Fibroblast of lung (primary cell): ENCODE measurements at regions not wholly inside any gene's neighbourhood (a gene's known extent, or its start where the extent isn't known, plus 50 kb on each side); places are given as distances from the start of the nearest gene placed in this dataset.

Source experiments
- DNase-seq, 2 donors: peaks; one replicate each; pipeline versions ENCODE4 v3.0.0 to v3.0.0-alpha.2; 2010; ENCODE audit warnings: low read depth in 2 of 2
- H2AFZ ChIP-seq: 2 replicates; pipeline ENCODE4 v1.5.1; 2012; ENCODE audit warnings: low read length, control low read depth, inconsistent platforms
- H3K27ac ChIP-seq: 2 replicates; pipeline ENCODE4 v1.5.1; 2011; ENCODE audit warnings: low read length, control low read depth; ENCODE audit not compliant: insufficient read depth
- H3K27me3 ChIP-seq: 2 replicates; pipeline ENCODE4 v1.5.1; 2011; ENCODE audit warnings: mild to moderate bottlenecking, low read length; ENCODE audit not compliant: control insufficient read depth, insufficient read depth
- H3K36me3 ChIP-seq: 2 replicates; pipeline ENCODE4 v1.5.1; 2011; ENCODE audit warnings: low read length; ENCODE audit not compliant: control insufficient read depth, insufficient read depth
- H3K4me1 ChIP-seq: 2 replicates; pipeline ENCODE4 v1.5.1; 2011; ENCODE audit warnings: low read length; ENCODE audit not compliant: control insufficient read depth, insufficient read depth; ENCODE audit errors: extremely low read depth
- H3K4me2 ChIP-seq: 2 replicates; pipeline ENCODE4 v1.5.1; 2011; ENCODE audit warnings: low read length, control low read depth; ENCODE audit not compliant: insufficient read depth; ENCODE audit errors: extremely low read depth
- H3K4me3 ChIP-seq, 4 experiments: fragments of 200-600 bp in 1 of 4; sonication (generic) in 1 of 4; replicated peaks in 1 of 4; 2 replicates each; pipeline ENCODE4 v1.5.1; 2011 to 2016; ENCODE audit warnings: low read length in 4 of 4, low read depth in 3 of 4, mild to moderate bottlenecking in 3 of 4, control low read depth in 2 of 4, inconsistent platforms in 1 of 4, mixed read lengths in 1 of 4; ENCODE audit not compliant: insufficient read depth in 1 of 4; ENCODE audit errors: control extremely low read depth in 1 of 4
- H3K79me2 ChIP-seq: 2 replicates; pipeline ENCODE4 v1.5.1; 2012; ENCODE audit warnings: mild to moderate bottlenecking, low read length, inconsistent platforms; ENCODE audit not compliant: control insufficient read depth, insufficient read depth
- H3K9ac ChIP-seq: 2 replicates; pipeline ENCODE4 v1.5.1; 2011; ENCODE audit warnings: mild to moderate bottlenecking, low read length, control low read depth; ENCODE audit not compliant: insufficient read depth
- H3K9me3 ChIP-seq: 2 replicates; pipeline ENCODE4 v1.5.1; 2012; ENCODE audit warnings: low read depth, low read length; ENCODE audit not compliant: control insufficient read depth, insufficient read depth
- H4K20me1 ChIP-seq: 2 replicates; pipeline ENCODE4 v1.5.1; 2011; ENCODE audit warnings: low read length; ENCODE audit not compliant: control insufficient read depth, insufficient read depth; ENCODE audit errors: extremely low read depth
- EZH2 ChIP-seq: IDR thresholded peaks from 2 replicates; pipeline ENCODE4 v1.5.1; 2012; ENCODE audit warnings: low read length, control low read depth, mild to moderate bottlenecking; ENCODE audit errors: missing control alignments
- TF ChIP-seq, protein P1 (sequence below), 2 donors: IDR thresholded peaks in 1 of 2; conservative IDR thresholded peaks in 1 of 2; 1 replicate in 1 of 2; 2 replicates in 1 of 2; pipeline ENCODE4 v1.5.1; 2011 to 2012; ENCODE audit warnings: low read length in 2 of 2, control low read depth in 1 of 2, inconsistent platforms in 1 of 2, low read depth in 1 of 2, mild to moderate bottlenecking in 1 of 2

DNA sequence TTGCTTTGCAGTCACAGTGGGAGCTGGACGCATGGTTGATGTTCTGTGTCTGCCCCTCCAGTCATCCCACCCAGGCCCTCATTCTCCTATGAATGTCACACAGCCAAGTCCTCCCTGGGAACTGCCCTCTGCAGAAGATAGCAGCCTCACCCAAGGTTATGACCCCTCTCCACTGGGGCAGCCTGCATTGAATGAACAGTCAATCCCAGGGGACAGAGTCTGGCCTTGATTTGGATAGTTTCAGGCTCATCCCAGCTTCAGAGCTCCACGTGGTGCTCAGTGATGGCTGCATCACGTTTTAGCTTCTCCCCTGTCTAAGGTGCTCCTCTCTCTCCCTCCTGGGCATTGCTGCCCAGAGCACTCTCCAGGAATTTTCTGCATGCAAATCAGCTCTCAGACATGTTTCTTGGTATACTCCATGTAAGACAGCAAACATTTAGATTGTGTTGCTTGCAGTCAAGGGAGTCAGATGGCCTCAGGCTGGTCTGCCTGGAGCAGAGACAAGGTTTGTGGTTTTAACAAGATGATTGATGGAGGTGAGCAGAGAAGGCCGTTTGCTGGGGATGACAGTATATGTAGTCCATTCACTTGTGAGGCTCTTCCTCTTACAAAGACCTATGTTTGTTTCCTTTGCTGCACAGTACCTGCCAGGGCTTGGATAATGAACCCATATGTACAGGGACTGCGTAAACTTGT, 56.1 kb upstream of the MSX1 start:
- no peak overlapping the region for H3K4me3 ChIP-seq
- DNase-seq, result peak in 1 of 2 donors; percentile 12
- H2AFZ ChIP-seq, result no peak overlapping the region
- no peaks in the 10 kb centered on the region for H3K79me2 ChIP-seq
- TF ChIP-seq, protein P1, sequence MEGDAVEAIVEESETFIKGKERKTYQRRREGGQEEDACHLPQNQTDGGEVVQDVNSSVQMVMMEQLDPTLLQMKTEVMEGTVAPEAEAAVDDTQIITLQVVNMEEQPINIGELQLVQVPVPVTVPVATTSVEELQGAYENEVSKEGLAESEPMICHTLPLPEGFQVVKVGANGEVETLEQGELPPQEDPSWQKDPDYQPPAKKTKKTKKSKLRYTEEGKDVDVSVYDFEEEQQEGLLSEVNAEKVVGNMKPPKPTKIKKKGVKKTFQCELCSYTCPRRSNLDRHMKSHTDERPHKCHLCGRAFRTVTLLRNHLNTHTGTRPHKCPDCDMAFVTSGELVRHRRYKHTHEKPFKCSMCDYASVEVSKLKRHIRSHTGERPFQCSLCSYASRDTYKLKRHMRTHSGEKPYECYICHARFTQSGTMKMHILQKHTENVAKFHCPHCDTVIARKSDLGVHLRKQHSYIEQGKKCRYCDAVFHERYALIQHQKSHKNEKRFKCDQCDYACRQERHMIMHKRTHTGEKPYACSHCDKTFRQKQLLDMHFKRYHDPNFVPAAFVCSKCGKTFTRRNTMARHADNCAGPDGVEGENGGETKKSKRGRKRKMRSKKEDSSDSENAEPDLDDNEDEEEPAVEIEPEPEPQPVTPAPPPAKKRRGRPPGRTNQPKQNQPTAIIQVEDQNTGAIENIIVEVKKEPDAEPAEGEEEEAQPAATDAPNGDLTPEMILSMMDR (conservative IDR thresholded peaks at IDR 0.05 in 1 of 2, IDR thresholded peaks at IDR 0.05 in 1 of 2; ENCODE audit: low read depth in 1 of 2, low read length in 2 of 2), result no peak
- no peak for TF ChIP-seq EZH2
- no peaks in the 10 kb centered on the region for H3K4me1 ChIP-seq
- no peak overlapping the region for H3K9ac ChIP-seq
- no peaks in the 10 kb centered on the region for H3K36me3 ChIP-seq
- H3K27ac ChIP-seq, result no peak overlapping the region
- no peak overlapping the region for H3K4me2 ChIP-seq
- no peaks in the 10 kb centered on the region for H4K20me1 ChIP-seq
- no peaks in the 10 kb centered on the region for H3K9me3 ChIP-seq
- H3K27me3 ChIP-seq, result no peaks in the 10 kb centered on the region

GRCh38 chr4:4800646-4801408, 58.6 kb upstream of the MSX1 start:
- peak in 1 of 2 donors; percentile 70 for DNase-seq
- H3K4me3 ChIP-seq, result no peak overlapping the region
- H3K4me1 ChIP-seq, result no peaks in the 10 kb centered on the region
- H3K79me2 ChIP-seq, result no peaks in the 10 kb centered on the region
- no peak overlapping the region for H3K27ac ChIP-seq
- no peak for TF ChIP-seq EZH2
- TF ChIP-seq, protein P1 (conservative IDR thresholded peaks at IDR 0.05 in 1 of 2, IDR thresholded peaks at IDR 0.05 in 1 of 2; ENCODE audit: low read depth in 1 of 2, low read length in 2 of 2), result no peak
- H2AFZ ChIP-seq, result no peak overlapping the region
- H3K27me3 ChIP-seq, result no peaks in the 10 kb centered on the region
- no peaks in the 10 kb centered on the region for H3K36me3 ChIP-seq
- H3K9ac ChIP-seq, result no peak overlapping the region
- H3K4me2 ChIP-seq, result peak overlapping the region; percentile 29
- H4K20me1 ChIP-seq, result no peaks in the 10 kb centered on the region
- H3K9me3 ChIP-seq, result no peaks in the 10 kb centered on the region

GRCh38 chr4:4794421-4794820, 65.0 kb upstream of the MSX1 start:
- no peak for TF ChIP-seq EZH2
- TF ChIP-seq, protein P1 (conservative IDR thresholded peaks at IDR 0.05 in 1 of 2, IDR thresholded peaks at IDR 0.05 in 1 of 2; ENCODE audit: low read depth in 1 of 2, low read length in 2 of 2), result no peak
- no peaks in the 10 kb centered on the region for H3K36me3 ChIP-seq
- no peaks in the 10 kb centered on the region for H3K4me1 ChIP-seq
- no peak overlapping the region for H3K4me3 ChIP-seq
- no peak overlapping the region for H3K9ac ChIP-seq
- H3K9me3 ChIP-seq, result no peaks in the 10 kb centered on the region
- H3K27me3 ChIP-seq, result no peaks in the 10 kb centered on the region
- no peak overlapping the region for H2AFZ ChIP-seq
- no peaks in the 10 kb centered on the region for H3K79me2 ChIP-seq
- no peak overlapping the region for H3K27ac ChIP-seq
- no peak for DNase-seq
- H3K4me2 ChIP-seq, result no peak overlapping the region
- no peaks in the 10 kb centered on the region for H4K20me1 ChIP-seq
